ENCODE measurements at regions not wholly inside any gene's neighbourhood (a gene's known extent, or its start where the extent isn't known, plus 50 kb on each side); places are given as distances from the start of the nearest gene placed in this dataset.

DNA sequence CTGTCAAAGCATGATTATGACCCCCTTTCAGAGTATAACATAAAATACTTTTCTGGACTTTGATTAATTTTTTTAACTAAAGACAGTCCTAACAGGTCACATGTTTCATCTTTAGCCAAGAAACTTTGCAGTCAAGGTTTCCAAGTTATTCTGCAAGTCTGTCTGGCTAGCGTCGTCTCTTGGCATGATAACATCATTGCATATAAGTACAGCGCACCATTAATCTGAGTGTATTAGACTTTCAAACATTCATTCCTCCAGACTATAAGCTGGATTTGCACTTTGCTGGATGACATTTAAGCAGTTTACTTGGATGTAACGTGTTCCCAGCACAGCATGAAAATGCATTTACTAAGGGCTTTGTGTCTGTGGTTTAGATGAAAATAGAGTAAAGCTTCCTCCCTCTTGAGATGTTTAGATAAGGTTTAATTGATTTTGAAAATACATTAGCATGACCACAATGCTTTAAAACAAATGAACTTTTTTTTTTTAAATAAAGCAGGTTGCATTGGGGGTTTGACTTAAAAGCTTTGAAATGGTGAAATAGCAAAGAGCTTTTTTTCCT, 349.0 kb upstream of the MTPN start:
- TF ChIP-seq CTCF (conservative IDR thresholded peaks at IDR 0.05; ENCODE audit: low read length) (no peak), EZH2phosphoT487 (IDR thresholded peaks at IDR 0.05; ENCODE audit: borderline replicate concordance) (no peak)

All from Loucy (cell line).